Prostate gland (tissue), 2 donors: ENCODE measurements at regions not wholly inside any gene's neighbourhood (a gene's known extent, or its start where the extent isn't known, plus 50 kb on each side); places are given as distances from the start of the nearest gene placed in this dataset.
"Not testable (repeated sequence)": the region's sequence is repeated elsewhere in the genome, so short reads cannot be mapped to it uniquely, and the experiment has no call there.

Source experiments
- DNase-seq: peaks from one replicate; pipeline ENCODE4 v3.0.0-alpha.2; 2019; ENCODE audit warnings: low spot score
- H3K27ac ChIP-seq, 2 donors: fragments of 200-600 bp; sonication (generic); 2 replicates each; pipeline ENCODE4 v1.5.1; 2017 to 2019
- H3K27me3 ChIP-seq: fragments of 200-600 bp; sonication (generic); replicated peaks from 2 replicates; pipeline ENCODE4 v1.5.1; 2019; ENCODE audit not compliant: insufficient read depth
- H3K36me3 ChIP-seq, 2 donors: fragments of 200-600 bp; sonication (generic); 1 replicate in 1 of 2; 2 replicates in 1 of 2; pipeline versions ENCODE4 v1.5.1 to v1.8.1; 2017 to 2019
- H3K4me1 ChIP-seq: fragments of 200-600 bp; sonication (generic); replicated peaks from 2 replicates; pipeline ENCODE4 v1.5.1; 2019
- H3K4me3 ChIP-seq, 2 donors: fragments of 200-600 bp; sonication (generic); 2 replicates each; pipeline ENCODE4 v1.5.1; 2017 to 2019
- H3K9me3 ChIP-seq: fragments of 200-600 bp; sonication (generic); 2 replicates; pipeline ENCODE4 v1.5.1; 2017
- POLR2A ChIP-seq: fragments of 450-650 bp; IDR thresholded peaks from one replicate; pipeline ENCODE4 v1.6.1; 2016; ENCODE audit warnings: antibody characterized with exemption, mild to moderate bottlenecking
- POLR2AphosphoS5 ChIP-seq: sonication (generic); formaldehyde crosslinking; IDR thresholded peaks from one replicate; pipeline ENCODE4 v1.6.1; 2017; ENCODE audit warnings: antibody characterized with exemption
- WGBS: methylation state at CpG from one replicate; pipeline ENCODE4 v1.1.5; 2018; 5-methylcytosine and 5-hydroxymethylcytosine counted together
- intact Hi-C: fragments of 100-400 bp; cut with DNase I; formaldehyde crosslinking; loops from one replicate; pipeline ENCODE4 v1.14.2; 2022
- TF ChIP-seq, protein P1 (sequence below), 4 experiments: fragments of 200-600 bp in 2 of 4; fragments of 450-650 bp in 2 of 4; sonication (generic) in 2 of 4; IDR thresholded peaks; 1 replicate in 3 of 4; 2 replicates in 1 of 4; pipeline ENCODE4 v1.5.1; 2016 to 2019; ENCODE audit warnings: antibody characterized with exemption in 4 of 4, mild to moderate bottlenecking in 2 of 4, moderate library complexity in 2 of 4

- intact Hi-C loops, H3K9me3 ChIP-seq, H3K4me1 ChIP-seq, H3K36me3 ChIP-seq, H3K27me3 ChIP-seq, H3K27ac ChIP-seq, DNase-seq, H3K4me3 ChIP-seq: not testable (repeated sequence)
- WGBS, result 92% methylated on average over 5 of the region's 5 CpGs
Measured at GRCh38 chr15:29648415-29648814, 173.9 kb downstream of the TJP1 start.

DNA sequence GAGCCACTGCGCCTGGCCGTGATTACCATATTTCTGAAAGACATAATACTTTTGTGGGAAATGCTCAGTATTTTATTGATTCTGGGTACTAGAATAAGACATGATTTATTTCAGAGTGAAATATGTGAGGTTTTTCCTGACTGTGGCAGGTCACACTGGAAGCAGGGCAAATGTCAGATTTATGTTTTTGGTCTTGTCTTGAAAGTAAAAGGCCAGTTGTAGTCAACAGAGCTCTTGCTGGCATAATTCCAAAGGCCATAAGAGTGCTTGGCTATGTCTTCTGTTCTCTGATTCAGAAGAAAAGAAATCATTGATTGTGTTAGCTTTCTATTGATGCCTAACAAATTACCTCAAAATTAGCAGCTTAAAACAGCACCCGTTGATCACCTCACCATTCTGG lies 176.4 kb downstream of the TJP1 start:
- no peak for DNase-seq
- TF ChIP-seq POLR2A (no peak), POLR2AphosphoS5 (no peak)
- TF ChIP-seq, protein P1, sequence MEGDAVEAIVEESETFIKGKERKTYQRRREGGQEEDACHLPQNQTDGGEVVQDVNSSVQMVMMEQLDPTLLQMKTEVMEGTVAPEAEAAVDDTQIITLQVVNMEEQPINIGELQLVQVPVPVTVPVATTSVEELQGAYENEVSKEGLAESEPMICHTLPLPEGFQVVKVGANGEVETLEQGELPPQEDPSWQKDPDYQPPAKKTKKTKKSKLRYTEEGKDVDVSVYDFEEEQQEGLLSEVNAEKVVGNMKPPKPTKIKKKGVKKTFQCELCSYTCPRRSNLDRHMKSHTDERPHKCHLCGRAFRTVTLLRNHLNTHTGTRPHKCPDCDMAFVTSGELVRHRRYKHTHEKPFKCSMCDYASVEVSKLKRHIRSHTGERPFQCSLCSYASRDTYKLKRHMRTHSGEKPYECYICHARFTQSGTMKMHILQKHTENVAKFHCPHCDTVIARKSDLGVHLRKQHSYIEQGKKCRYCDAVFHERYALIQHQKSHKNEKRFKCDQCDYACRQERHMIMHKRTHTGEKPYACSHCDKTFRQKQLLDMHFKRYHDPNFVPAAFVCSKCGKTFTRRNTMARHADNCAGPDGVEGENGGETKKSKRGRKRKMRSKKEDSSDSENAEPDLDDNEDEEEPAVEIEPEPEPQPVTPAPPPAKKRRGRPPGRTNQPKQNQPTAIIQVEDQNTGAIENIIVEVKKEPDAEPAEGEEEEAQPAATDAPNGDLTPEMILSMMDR (IDR thresholded peaks at IDR 0.05), result no peak
- no peaks in the 10 kb centered on the region for H3K4me1 ChIP-seq
- no peaks in the 10 kb centered on the region for H3K27me3 ChIP-seq
- H3K4me3 ChIP-seq, result no peak overlapping the region
- 96% methylated on average over 3 of the region's 3 CpGs for WGBS
- no peaks in the 10 kb centered on the region for H3K9me3 ChIP-seq
- intact Hi-C loops, result no loop called here
- no peak overlapping the region for H3K27ac ChIP-seq
- no peaks in the 10 kb centered on the region for H3K36me3 ChIP-seq

DNA sequence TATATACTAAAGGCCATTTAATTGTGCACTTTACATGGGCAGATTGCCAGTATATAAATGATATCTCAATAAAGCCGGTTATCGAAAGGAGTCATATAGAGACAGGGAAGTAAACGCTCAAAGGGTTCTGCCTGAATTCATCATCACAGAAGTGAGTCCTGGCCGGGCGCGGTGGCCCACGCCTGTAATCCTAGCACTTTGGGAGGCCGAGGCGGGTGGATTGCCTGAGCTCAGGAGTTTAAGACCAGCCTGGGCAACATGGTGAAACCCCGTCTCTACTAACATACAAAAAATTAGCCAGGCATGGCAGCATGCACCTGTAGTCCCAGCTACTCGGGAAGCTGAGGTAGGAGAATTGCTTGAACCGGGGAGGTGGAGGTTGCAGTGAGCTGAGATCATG lies 177.9 kb downstream of the TJP1 start:
- H3K9me3 ChIP-seq, H3K27me3 ChIP-seq, H3K4me1 ChIP-seq, H3K4me3 ChIP-seq, H3K27ac ChIP-seq, H3K36me3 ChIP-seq, DNase-seq, intact Hi-C loops: not testable (repeated sequence)
- WGBS, result 94% methylated on average over 12 of the region's 12 CpGs

- Histone ChIP-seq H3K4me1 (no peaks in the 10 kb centered on the region), H3K4me3 (no peak overlapping the region), H3K27ac (no peak overlapping the region), H3K9me3 (no peaks in the 10 kb centered on the region), H3K36me3 (no peaks in the 10 kb centered on the region), H3K27me3 (no peaks in the 10 kb centered on the region)
- DNase-seq, result no peak
- WGBS, result 72% methylated on average over 4 of the region's 4 CpGs
- TF ChIP-seq, protein P1 (IDR thresholded peaks at IDR 0.05), result no peak
- TF ChIP-seq POLR2AphosphoS5 (no peak), POLR2A (no peak)
- intact Hi-C loops, result no loop called here
Measured at GRCh38 chr15:29638781-29639180, 183.5 kb downstream of the TJP1 start.

DNA sequence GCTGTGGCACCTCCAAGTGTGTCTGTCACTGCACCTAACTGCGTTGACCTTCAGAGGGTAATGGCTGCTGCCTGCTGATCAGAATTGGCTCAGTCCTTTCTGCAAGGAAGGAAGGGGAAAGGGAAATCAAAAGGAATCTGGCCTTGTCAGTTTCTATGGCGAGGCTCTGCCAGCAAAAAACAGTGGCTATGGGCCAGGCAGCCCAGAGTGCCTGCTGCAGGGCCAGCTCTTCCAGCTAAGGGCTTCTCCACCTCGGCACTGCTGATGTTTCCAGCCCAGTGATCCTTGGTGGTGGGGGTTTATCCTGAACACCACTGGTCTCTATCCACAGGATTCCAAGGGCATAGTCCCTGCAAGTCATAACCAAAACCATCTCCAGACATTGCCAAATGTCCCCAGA lies 184.3 kb downstream of the TJP1 start:
- H3K27me3 ChIP-seq, result no peaks in the 10 kb centered on the region
- no peak overlapping the region for H3K27ac ChIP-seq
- no peak overlapping the region for H3K4me3 ChIP-seq
- no peak for DNase-seq
- intact Hi-C loops, result no loop called here
- no peaks in the 10 kb centered on the region for H3K4me1 ChIP-seq
- no peaks in the 10 kb centered on the region for H3K9me3 ChIP-seq
- 81% methylated on average over 3 of the region's 3 CpGs for WGBS
- no peak for TF ChIP-seq POLR2AphosphoS5
- TF ChIP-seq, protein P1 (IDR thresholded peaks at IDR 0.05), result no peak
- TF ChIP-seq POLR2A, result no peak
- no peaks in the 10 kb centered on the region for H3K36me3 ChIP-seq

DNA sequence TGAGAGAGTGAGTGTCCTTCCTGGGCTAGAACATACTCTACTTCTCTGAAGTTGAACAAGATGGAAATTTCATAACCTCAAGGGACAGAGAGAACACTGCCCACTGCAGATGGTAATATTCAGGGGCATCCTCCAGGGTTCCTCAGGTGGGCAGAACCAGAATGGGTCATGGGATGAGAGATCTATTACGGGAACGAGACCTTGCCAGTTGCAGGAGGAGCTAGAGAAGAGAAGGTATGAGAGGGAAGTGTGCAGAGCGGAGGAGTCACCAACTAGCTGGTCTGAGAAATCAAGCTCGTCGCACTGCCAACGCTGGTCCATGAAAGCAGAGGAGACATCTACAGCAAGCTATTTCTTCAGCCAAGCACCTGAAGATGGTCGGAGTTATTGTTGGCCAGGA lies 184.7 kb downstream of the TJP1 start:
- Histone ChIP-seq H3K27me3 (no peaks in the 10 kb centered on the region), H3K4me1 (no peaks in the 10 kb centered on the region), H3K27ac (no peak overlapping the region), H3K9me3 (no peaks in the 10 kb centered on the region), H3K4me3 (no peak overlapping the region), H3K36me3 (no peaks in the 10 kb centered on the region)
- intact Hi-C loops, result no loop called here
- DNase-seq, result no peak
- TF ChIP-seq, protein P1 (IDR thresholded peaks at IDR 0.05), result no peak
- TF ChIP-seq POLR2AphosphoS5, result no peak
- no peak for TF ChIP-seq POLR2A
- 98% methylated on average over 7 of the region's 7 CpGs for WGBS
